ENCODE measurements at regions not wholly inside any gene's neighbourhood (a gene's known extent, or its start where the extent isn't known, plus 50 kb on each side); places are given as distances from the start of the nearest gene placed in this dataset.

DNA sequence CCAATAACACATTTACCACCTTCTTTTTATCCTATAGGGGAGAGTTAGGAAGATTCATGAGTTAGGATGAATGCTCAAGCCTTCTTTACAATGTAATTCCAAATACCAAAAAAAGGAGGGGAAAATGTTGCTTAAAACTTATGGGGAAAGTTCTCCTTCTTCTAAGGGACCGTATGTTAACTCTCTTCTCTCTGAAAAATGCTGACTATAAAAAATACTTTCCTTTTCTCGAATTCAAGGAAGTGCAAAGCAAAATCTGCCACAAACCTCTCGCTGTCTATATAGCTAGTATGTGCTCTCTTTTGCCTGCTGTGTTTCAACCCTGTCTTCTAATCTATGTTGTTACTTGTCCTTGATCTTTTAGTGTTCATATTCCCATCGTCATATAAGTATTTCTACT is 768.6 kb upstream of the C9orf72 start:
- Histone ChIP-seq H3K27me3 (ENCODE audit: control insufficient read depth, insufficient read depth, low read length) (no peaks in the 10 kb centered on the region), H3K4ac (ENCODE audit: low read depth, low read length) (no peak overlapping the region), H2AFZ (replicated peaks; ENCODE audit: low read length, poor library complexity) (no peak overlapping the region), H2AK9ac (replicated peaks; ENCODE audit: low read depth, low read length, poor library complexity) (no peak overlapping the region), H3K9ac (ENCODE audit: low read depth, low read length) (no peak overlapping the region), H4K8ac (ENCODE audit: low read depth in 2 of 2, low read length in 2 of 2) (no peak overlapping the region), H3K9me3 (ENCODE audit: control insufficient read depth, insufficient read depth, low read length) (peaks cover 6% of the 10 kb centered on the region), H3K4me3 (ENCODE audit: insufficient read depth, low read depth, low read length) (no peak overlapping the region), H3K27ac (ENCODE audit: insufficient read depth, low read length) (no peak overlapping the region), H2AK5ac (ENCODE audit: low read depth, low read length) (no peak overlapping the region), H2BK5ac (ENCODE audit: low read depth, low read length, poor library complexity, severe bottlenecking) (no peak overlapping the region), H3K36me3 (ENCODE audit: control insufficient read depth, insufficient read depth, low read length) (no peaks in the 10 kb centered on the region), H3K79me1 (ENCODE audit: low read depth in 1 of 2, low read length in 2 of 2) (no peaks in the 10 kb centered on the region), H2BK120ac (ENCODE audit: low read depth, low read length) (no peak overlapping the region), H3K23ac (ENCODE audit: low read depth, low read length) (no peak overlapping the region), H3K56ac (ENCODE audit: extremely low read depth, insufficient read depth, low read length) (no peak overlapping the region), H3K4me1 (ENCODE audit: control insufficient read depth, insufficient read depth, low read length) (no peaks in the 10 kb centered on the region), H3K4me2 (ENCODE audit: low read depth, low read length) (no peak overlapping the region), H2BK15ac (ENCODE audit: low read depth, low read length) (no peak overlapping the region), H3K9me1 (ENCODE audit: insufficient read depth, low read length) (no peaks in the 10 kb centered on the region), H4K91ac (ENCODE audit: insufficient read depth, low read depth, low read length) (no peak overlapping the region), H4K20me1 (ENCODE audit: insufficient read depth, low read length) (no peaks in the 10 kb centered on the region), H2BK20ac (ENCODE audit: low read depth, low read length) (no peak overlapping the region), H3K18ac (ENCODE audit: low read depth, low read length) (no peak overlapping the region), H4K5ac (ENCODE audit: low read depth, low read length) (no peak overlapping the region), H3K14ac (replicated peaks; ENCODE audit: low read depth, low read length) (no peak overlapping the region)
- in situ Hi-C loops (cut with MboI; ENCODE audit: low sequenced_read_pairs) = no loop called here
- TF ChIP-seq MAZ (IDR thresholded peaks at IDR 0.05; ENCODE audit: borderline replicate concordance, low read depth, low read length) (no peak), MXI1 (IDR thresholded peaks at IDR 0.05; ENCODE audit: borderline replicate concordance, low read depth, low read length) (no peak), NFE2L2 (IDR thresholded peaks at IDR 0.05; ENCODE audit: low read depth, low read length) (no peak), ELK1 (IDR thresholded peaks at IDR 0.05; ENCODE audit: borderline replicate concordance, low read depth, low read length) (no peak), POLR2A (IDR thresholded peaks at IDR 0.05; ENCODE audit: low read depth, low read length) (no peak), CEBPB (IDR thresholded peaks at IDR 0.05; ENCODE audit: low read depth, low read length) (no peak), MAFK (IDR thresholded peaks at IDR 0.05; ENCODE audit: low read depth, low read length) (no peak), SMC3 (IDR thresholded peaks at IDR 0.05; ENCODE audit: low read depth, low read length) (no peak), CHD1 (IDR thresholded peaks at IDR 0.05; ENCODE audit: low read depth, low read length) (no peak)
- TF ChIP-seq, protein P1, sequence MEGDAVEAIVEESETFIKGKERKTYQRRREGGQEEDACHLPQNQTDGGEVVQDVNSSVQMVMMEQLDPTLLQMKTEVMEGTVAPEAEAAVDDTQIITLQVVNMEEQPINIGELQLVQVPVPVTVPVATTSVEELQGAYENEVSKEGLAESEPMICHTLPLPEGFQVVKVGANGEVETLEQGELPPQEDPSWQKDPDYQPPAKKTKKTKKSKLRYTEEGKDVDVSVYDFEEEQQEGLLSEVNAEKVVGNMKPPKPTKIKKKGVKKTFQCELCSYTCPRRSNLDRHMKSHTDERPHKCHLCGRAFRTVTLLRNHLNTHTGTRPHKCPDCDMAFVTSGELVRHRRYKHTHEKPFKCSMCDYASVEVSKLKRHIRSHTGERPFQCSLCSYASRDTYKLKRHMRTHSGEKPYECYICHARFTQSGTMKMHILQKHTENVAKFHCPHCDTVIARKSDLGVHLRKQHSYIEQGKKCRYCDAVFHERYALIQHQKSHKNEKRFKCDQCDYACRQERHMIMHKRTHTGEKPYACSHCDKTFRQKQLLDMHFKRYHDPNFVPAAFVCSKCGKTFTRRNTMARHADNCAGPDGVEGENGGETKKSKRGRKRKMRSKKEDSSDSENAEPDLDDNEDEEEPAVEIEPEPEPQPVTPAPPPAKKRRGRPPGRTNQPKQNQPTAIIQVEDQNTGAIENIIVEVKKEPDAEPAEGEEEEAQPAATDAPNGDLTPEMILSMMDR (conservative IDR thresholded peaks at IDR 0.05; ENCODE audit: low read depth, low read length) = no peak
- BruUV-seq (replicated peaks) = no TSS peak
- CTCF ChIA-PET = no interaction called here
- no peak for ATAC-seq (ENCODE audit: low read depth)
- POLR2A ChIA-PET (ENCODE audit: unreplicated experiment) = no interaction called here
- no CpG with 5 or more reads among the region's 4 CpGs for WGBS, 2 experiments (ENCODE audit: extremely low coverage in 2 of 2, insufficient read length in 1 of 2)
- intact Hi-C loops (cut with micrococcal nuclease) = no loop called here
- DNase-seq = no peak
- dilution Hi-C loops (cut with HindIII; ENCODE audit: low sequenced_read_pairs, unreplicated experiment) = no loop called here
